A549 (cell line): ENCODE measurements at regions not wholly inside any gene's neighbourhood (a gene's known extent, or its start where the extent isn't known, plus 50 kb on each side); places are given as distances from the start of the nearest gene placed in this dataset.

ENCODE experiments used
- CBX8 ChIP-seq: fragments of 200-600 bp; sonication (generic); IDR thresholded peaks from 2 replicates; pipeline ENCODE4 v1.6.1; 2016
- MAFK ChIP-seq: fragments of 450-650 bp; IDR thresholded peaks from 2 replicates; pipeline ENCODE4 v1.6.1; 2014; ENCODE audit not compliant: partially characterized antibody
- POLR2AphosphoS2 ChIP-seq: conservative IDR thresholded peaks from 2 replicates; pipeline ENCODE4 v1.6.1; 2012; ENCODE audit warnings: low read length, improper control_type of control experiment, inconsistent platforms
- RNF2 ChIP-seq: fragments of 200-600 bp; sonication (generic); IDR thresholded peaks from 2 replicates; pipeline ENCODE4 v1.6.1; 2016; ENCODE audit warnings: low read depth, mild to moderate bottlenecking, antibody characterized with exemption, moderate library complexity, borderline replicate concordance
- SREBF2 ChIP-seq: fragments of 450-650 bp; IDR thresholded peaks from 2 replicates; pipeline ENCODE4 v1.6.1; 2014; ENCODE audit warnings: mild to moderate bottlenecking, moderate library complexity
- TF ChIP-seq, protein P1 (sequence below): fragments of 450-650 bp; IDR thresholded peaks from 2 replicates; pipeline ENCODE4 v1.6.1; 2014; ENCODE audit warnings: antibody characterized with exemption
- TF ChIP-seq, protein P2 (sequence below): fragments of >200 bp; sonication (Bioruptor Twin); formaldehyde crosslinking; IDR thresholded peaks from 3 replicates; pipeline ENCODE4 v1.5.1; 2016

DNA sequence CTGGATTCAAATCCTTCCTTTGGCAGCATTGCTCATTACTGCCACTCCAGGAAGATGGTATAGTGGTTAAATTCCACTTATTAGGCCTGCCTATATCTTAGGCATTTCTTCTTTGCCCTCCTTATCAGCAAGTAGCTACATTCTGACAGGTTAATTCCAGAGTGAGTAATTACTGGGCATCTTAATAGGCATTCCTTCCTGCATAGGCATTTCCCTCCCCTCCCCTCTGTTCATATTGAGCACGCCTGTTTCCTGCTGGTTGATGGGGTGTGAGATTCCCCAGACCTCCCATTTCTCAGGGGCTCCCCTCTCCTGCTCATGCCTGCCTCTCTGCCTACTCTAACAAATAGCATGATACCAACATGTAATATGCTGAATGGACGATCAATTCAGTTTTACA, 305.9 kb downstream of the CYLC2 start:
- TF ChIP-seq SREBF2 (no peak), MAFK (no peak), RNF2 (no peak), POLR2AphosphoS2 (no peak), CBX8 (no peak)
- TF ChIP-seq, protein P1, sequence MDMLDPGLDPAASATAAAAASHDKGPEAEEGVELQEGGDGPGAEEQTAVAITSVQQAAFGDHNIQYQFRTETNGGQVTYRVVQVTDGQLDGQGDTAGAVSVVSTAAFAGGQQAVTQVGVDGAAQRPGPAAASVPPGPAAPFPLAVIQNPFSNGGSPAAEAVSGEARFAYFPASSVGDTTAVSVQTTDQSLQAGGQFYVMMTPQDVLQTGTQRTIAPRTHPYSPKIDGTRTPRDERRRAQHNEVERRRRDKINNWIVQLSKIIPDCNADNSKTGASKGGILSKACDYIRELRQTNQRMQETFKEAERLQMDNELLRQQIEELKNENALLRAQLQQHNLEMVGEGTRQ: no peak
- TF ChIP-seq, protein P2, sequence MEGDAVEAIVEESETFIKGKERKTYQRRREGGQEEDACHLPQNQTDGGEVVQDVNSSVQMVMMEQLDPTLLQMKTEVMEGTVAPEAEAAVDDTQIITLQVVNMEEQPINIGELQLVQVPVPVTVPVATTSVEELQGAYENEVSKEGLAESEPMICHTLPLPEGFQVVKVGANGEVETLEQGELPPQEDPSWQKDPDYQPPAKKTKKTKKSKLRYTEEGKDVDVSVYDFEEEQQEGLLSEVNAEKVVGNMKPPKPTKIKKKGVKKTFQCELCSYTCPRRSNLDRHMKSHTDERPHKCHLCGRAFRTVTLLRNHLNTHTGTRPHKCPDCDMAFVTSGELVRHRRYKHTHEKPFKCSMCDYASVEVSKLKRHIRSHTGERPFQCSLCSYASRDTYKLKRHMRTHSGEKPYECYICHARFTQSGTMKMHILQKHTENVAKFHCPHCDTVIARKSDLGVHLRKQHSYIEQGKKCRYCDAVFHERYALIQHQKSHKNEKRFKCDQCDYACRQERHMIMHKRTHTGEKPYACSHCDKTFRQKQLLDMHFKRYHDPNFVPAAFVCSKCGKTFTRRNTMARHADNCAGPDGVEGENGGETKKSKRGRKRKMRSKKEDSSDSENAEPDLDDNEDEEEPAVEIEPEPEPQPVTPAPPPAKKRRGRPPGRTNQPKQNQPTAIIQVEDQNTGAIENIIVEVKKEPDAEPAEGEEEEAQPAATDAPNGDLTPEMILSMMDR: no peak
